ENCODE measurements at regions not wholly inside any gene's neighbourhood (a gene's known extent, or its start where the extent isn't known, plus 50 kb on each side); places are given as distances from the start of the nearest gene placed in this dataset.

DNA sequence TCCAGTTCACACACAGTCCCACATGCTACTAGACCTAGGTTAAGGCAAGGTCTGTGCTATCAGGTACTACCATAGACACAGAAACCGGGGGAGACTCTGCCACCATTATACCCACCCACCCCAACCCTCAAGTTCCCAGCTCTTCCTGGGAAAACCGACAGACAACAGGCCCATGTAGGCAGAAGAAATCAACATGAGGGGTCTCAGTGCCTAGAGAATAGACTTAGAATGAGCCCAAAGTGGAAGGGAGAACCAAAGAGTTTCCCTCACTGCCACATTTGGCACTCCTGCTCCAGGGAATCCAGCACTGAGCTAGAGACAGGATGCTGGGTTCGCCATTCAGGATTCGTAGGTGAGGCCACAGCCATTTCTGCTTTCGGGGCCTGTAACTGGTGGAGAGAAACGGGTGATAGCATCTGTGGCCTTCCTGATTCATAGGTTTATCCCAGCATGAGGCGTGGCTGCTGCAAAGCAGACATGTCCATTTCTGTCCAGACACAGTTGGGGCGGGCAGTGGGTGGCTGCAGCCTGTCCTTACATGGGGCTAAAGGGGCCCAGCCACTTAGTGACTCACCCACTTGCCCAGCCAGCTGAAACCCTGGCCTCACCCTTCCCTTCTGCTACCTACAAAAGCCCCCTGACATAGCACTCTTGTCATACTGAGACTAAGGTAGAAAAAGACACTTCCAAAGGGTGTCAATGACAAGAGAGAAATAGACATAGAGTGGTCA is 69.4 kb downstream of the IRF2BPL start:
- Histone ChIP-seq H3K27me3 (ENCODE audit: control insufficient read depth in 2 of 2, insufficient read depth in 1 of 2, low read length in 1 of 2) (no peaks in the 10 kb centered on the region), H3K27ac (ENCODE audit: low read depth in 1 of 2, low read length in 1 of 2) (peak overlapping the region in 1 of 2 donors; percentile 54), H3K36me3 (ENCODE audit: control insufficient read depth in 2 of 2, insufficient read depth in 2 of 2, low read length in 1 of 2) (no peaks in the 10 kb centered on the region), H3K4me3 (ENCODE audit: low read length in 2 of 2) (no peak overlapping the region), H3K4me1 (ENCODE audit: control insufficient read depth in 2 of 2, insufficient read depth in 2 of 2, low read length in 2 of 2) (peaks cover 25 to 70% of the 10 kb centered on the region in 2 donors), H3K9me3 (ENCODE audit: control insufficient read depth in 2 of 2, insufficient read depth in 1 of 2, low read length in 1 of 2) (no peaks in the 10 kb centered on the region)
- WGBS: 95% methylated on average over 8 of the region's 8 CpGs
- DNase-seq (ENCODE audit: low read depth in 6 of 9, low spot score in 9 of 9): no peak

- Histone ChIP-seq H3K27ac (ENCODE audit: low read depth in 1 of 2, low read length in 1 of 2) (no peak overlapping the region), H3K27me3 (ENCODE audit: control insufficient read depth in 2 of 2, insufficient read depth in 1 of 2, low read length in 1 of 2) (no peaks in the 10 kb centered on the region), H3K4me1 (ENCODE audit: control insufficient read depth in 2 of 2, insufficient read depth in 2 of 2, low read length in 2 of 2) (peaks cover 33 to 76% of the 10 kb centered on the region in 2 donors), H3K9me3 (ENCODE audit: control insufficient read depth in 2 of 2, insufficient read depth in 1 of 2, low read length in 1 of 2) (no peaks in the 10 kb centered on the region), H3K36me3 (ENCODE audit: control insufficient read depth in 2 of 2, insufficient read depth in 2 of 2, low read length in 1 of 2) (no peaks in the 10 kb centered on the region), H3K4me3 (ENCODE audit: low read length in 2 of 2) (no peak overlapping the region)
- 91% methylated on average over 11 of the region's 11 CpGs for WGBS
- DNase-seq (ENCODE audit: low read depth in 6 of 9, low spot score in 9 of 9): no peak
Measured at GRCh38 chr14:76958020-76958979, 70.2 kb downstream of the IRF2BPL start.

GRCh38 chr14:76957224-76957891 is 71.2 kb downstream of the IRF2BPL start:
- Histone ChIP-seq H3K27me3 (ENCODE audit: control insufficient read depth in 2 of 2, insufficient read depth in 1 of 2, low read length in 1 of 2) (no peaks in the 10 kb centered on the region), H3K27ac (ENCODE audit: low read depth in 1 of 2, low read length in 1 of 2) (peak overlapping the region; percentile 37 to 89), H3K9me3 (ENCODE audit: control insufficient read depth in 2 of 2, insufficient read depth in 1 of 2, low read length in 1 of 2) (no peaks in the 10 kb centered on the region), H3K36me3 (ENCODE audit: control insufficient read depth in 2 of 2, insufficient read depth in 2 of 2, low read length in 1 of 2) (no peaks in the 10 kb centered on the region), H3K4me3 (ENCODE audit: low read length in 2 of 2) (no peak overlapping the region), H3K4me1 (ENCODE audit: control insufficient read depth in 2 of 2, insufficient read depth in 2 of 2, low read length in 2 of 2) (peaks cover 31 to 76% of the 10 kb centered on the region in 2 donors)
- WGBS: 26% methylated on average over 4 of the region's 4 CpGs
- DNase-seq (ENCODE audit: low read depth in 6 of 9, low spot score in 9 of 9): no peak

- no peaks in the 10 kb centered on the region for H3K36me3 ChIP-seq (ENCODE audit: control insufficient read depth in 2 of 2, insufficient read depth in 2 of 2, low read length in 1 of 2)
- H3K27ac ChIP-seq (ENCODE audit: low read depth in 1 of 2, low read length in 1 of 2): peak overlapping the region; percentile 89
- no peaks in the 10 kb centered on the region for H3K9me3 ChIP-seq (ENCODE audit: control insufficient read depth in 2 of 2, insufficient read depth in 1 of 2, low read length in 1 of 2)
- WGBS: 1% methylated on average over 48 of the region's 48 CpGs
- peak in 8 of 9 donors; percentile 69 to 93 (median 78) for DNase-seq (ENCODE audit: low read depth in 6 of 9, low spot score in 9 of 9)
- H3K4me3 ChIP-seq (ENCODE audit: low read length in 2 of 2): peak overlapping the region; percentile 43 to 54
- H3K4me1 ChIP-seq (ENCODE audit: control insufficient read depth in 2 of 2, insufficient read depth in 2 of 2, low read length in 2 of 2): peaks cover 24 to 68% of the 10 kb centered on the region in 2 donors
- no peaks in the 10 kb centered on the region for H3K27me3 ChIP-seq (ENCODE audit: control insufficient read depth in 2 of 2, insufficient read depth in 1 of 2, low read length in 1 of 2)
Measured at GRCh38 chr14:76956316-76957090, 72.0 kb downstream of the IRF2BPL start.

GRCh38 chr14:76955575-76956315 is 72.8 kb downstream of the IRF2BPL start:
- no peaks in the 10 kb centered on the region for H3K27me3 ChIP-seq (ENCODE audit: control insufficient read depth in 2 of 2, insufficient read depth in 1 of 2, low read length in 1 of 2)
- H3K4me3 ChIP-seq (ENCODE audit: low read length in 2 of 2): peak overlapping the region; percentile 43 to 54
- no peaks in the 10 kb centered on the region for H3K9me3 ChIP-seq (ENCODE audit: control insufficient read depth in 2 of 2, insufficient read depth in 1 of 2, low read length in 1 of 2)
- peaks cover 21 to 64% of the 10 kb centered on the region in 2 donors for H3K4me1 ChIP-seq (ENCODE audit: control insufficient read depth in 2 of 2, insufficient read depth in 2 of 2, low read length in 2 of 2)
- H3K27ac ChIP-seq (ENCODE audit: low read depth in 1 of 2, low read length in 1 of 2): peak overlapping the region; percentile 89
- DNase-seq (ENCODE audit: low read depth in 6 of 9, low spot score in 9 of 9): peak in 6 of 9 donors; percentile 50 to 83 (median 62)
- no peaks in the 10 kb centered on the region for H3K36me3 ChIP-seq (ENCODE audit: control insufficient read depth in 2 of 2, insufficient read depth in 2 of 2, low read length in 1 of 2)
- 8% methylated on average over 13 of the region's 13 CpGs for whole genome bisulfite sequencing

DNA sequence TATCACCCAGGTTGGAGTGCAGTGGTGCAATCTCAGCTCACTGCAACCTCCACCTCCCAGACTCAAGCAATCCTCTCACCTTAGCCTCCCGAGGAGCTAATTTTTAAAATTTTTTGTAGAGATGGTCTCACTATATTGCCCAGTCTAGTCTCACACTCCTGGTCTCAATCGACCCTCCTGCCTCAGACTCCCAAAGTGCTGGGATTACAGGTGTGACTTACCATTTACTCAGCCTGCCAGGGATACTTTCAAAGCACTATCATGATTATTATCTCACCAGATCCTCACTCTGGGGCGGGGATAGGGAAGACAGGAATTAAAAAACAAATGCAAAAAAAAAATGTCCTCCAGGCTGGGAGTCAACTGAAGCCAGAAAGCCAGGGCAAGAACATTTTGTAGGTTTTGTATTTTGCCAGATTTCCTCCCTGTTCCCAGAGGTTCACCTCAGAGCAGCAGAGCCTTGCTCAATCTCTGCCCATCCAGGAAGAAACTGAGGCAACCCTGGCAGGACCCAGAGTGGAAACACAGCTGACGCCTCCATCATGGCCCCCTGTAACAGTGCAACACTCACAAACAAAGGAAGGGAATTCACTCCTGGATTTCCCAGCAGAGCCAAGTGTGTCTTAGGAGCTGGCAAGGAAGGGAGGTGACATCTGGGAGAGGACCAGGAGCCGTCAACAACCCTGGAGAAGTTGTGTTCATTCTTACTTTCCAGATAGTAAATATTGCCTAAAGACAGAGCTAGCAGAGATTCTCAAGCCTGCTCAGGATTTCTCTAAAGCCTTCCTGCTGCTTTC is 73.9 kb downstream of the IRF2BPL start:
- peaks cover 21 to 71% of the 10 kb centered on the region in 2 donors for H3K4me1 ChIP-seq (ENCODE audit: control insufficient read depth in 2 of 2, insufficient read depth in 2 of 2, low read length in 2 of 2)
- H3K36me3 ChIP-seq (ENCODE audit: control insufficient read depth in 2 of 2, insufficient read depth in 2 of 2, low read length in 1 of 2): no peaks in the 10 kb centered on the region
- 97% methylated on average over 5 of the region's 5 CpGs for WGBS
- DNase-seq (ENCODE audit: low read depth in 6 of 9, low spot score in 9 of 9): no peak
- no peaks in the 10 kb centered on the region for H3K9me3 ChIP-seq (ENCODE audit: control insufficient read depth in 2 of 2, insufficient read depth in 1 of 2, low read length in 1 of 2)
- H3K4me3 ChIP-seq (ENCODE audit: low read length in 2 of 2): no peak overlapping the region
- no peaks in the 10 kb centered on the region for H3K27me3 ChIP-seq (ENCODE audit: control insufficient read depth in 2 of 2, insufficient read depth in 1 of 2, low read length in 1 of 2)
- H3K27ac ChIP-seq (ENCODE audit: low read depth in 1 of 2, low read length in 1 of 2): no peak overlapping the region

GRCh38 chr14:76953311-76953945 is 75.1 kb downstream of the IRF2BPL start:
- 33% methylated on average over 10 of the region's 10 CpGs for WGBS
- peak overlapping the region; percentile 85 to 89 for H3K27ac ChIP-seq (ENCODE audit: low read depth in 1 of 2, low read length in 1 of 2)
- peak in 7 of 9 donors; percentile 48 to 85 (median 70) for DNase-seq (ENCODE audit: low read depth in 6 of 9, low spot score in 9 of 9)
- peak overlapping the region; percentile 19 to 25 for H3K4me3 ChIP-seq (ENCODE audit: low read length in 2 of 2)
- H3K36me3 ChIP-seq (ENCODE audit: control insufficient read depth in 2 of 2, insufficient read depth in 2 of 2, low read length in 1 of 2): no peaks in the 10 kb centered on the region
- H3K9me3 ChIP-seq (ENCODE audit: control insufficient read depth in 2 of 2, insufficient read depth in 1 of 2, low read length in 1 of 2): no peaks in the 10 kb centered on the region
- H3K4me1 ChIP-seq (ENCODE audit: control insufficient read depth in 2 of 2, insufficient read depth in 2 of 2, low read length in 2 of 2): peaks cover 21 to 67% of the 10 kb centered on the region in 2 donors
- no peaks in the 10 kb centered on the region for H3K27me3 ChIP-seq (ENCODE audit: control insufficient read depth in 2 of 2, insufficient read depth in 1 of 2, low read length in 1 of 2)
